NCI-H1436 treated with DMSO at 0.1 percent for 48 hours (cell line): ENCODE measurements at regions not wholly inside any gene's neighbourhood (a gene's known extent, or its start where the extent isn't known, plus 50 kb on each side); places are given as distances from the start of the nearest gene placed in this dataset.

ENCODE experiments used
- DNase-seq: peaks from one replicate; lab custom pipeline; 2025; lab: John Stamatoyannopoulos, UW

GRCh38 chr2:16900405-16901025, 234.9 kb upstream of the CYRIA start:
- DNase-seq, result no peak

DNA sequence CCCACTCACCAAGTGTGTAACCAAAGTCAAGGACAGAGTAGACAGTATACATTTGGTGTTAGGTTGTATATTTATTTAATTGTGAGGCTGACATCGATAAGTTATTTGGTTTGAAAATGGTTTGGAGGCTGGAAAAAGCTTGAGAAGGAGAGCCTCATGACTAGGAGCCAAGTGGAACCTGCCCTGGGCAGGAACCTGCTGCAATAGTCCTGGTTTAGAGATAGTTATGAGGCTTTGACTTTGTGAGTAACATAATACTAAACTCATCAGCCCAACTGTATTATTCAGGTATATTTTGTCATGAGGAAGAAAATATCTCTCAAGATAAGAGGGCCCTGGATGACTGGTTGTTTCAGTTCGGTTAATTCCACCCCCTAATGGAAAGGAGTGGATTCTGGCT, 234.3 kb upstream of the CYRIA start:
- DNase-seq, result no peak

GRCh38 chr2:16890081-16890480, 224.4 kb upstream of the CYRIA start:
- no peak for DNase-seq

DNA sequence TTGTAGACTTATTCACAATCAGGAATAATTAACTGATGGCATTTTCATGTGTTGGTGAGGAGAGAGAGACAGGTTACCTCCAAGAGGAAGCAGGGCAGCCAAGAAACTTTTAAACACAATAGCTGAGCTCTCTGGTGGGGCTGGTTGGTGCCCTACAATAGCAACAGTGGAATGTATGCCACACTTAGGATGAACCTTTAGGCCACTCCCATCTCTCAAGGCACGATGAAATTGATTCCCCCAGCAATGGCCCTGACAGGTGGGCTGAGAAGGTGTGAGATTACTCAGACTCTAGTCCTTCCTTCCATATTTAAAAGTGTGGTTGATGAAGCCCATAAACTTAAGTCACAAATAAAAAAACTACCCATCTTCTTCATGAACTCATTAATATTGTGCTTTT, 219.4 kb upstream of the CYRIA start:
- no peak for DNase-seq

- no peak for DNase-seq
These were observed 217.1 kb upstream of the CYRIA start for GRCh38 chr2:16882706-16883105.

DNA sequence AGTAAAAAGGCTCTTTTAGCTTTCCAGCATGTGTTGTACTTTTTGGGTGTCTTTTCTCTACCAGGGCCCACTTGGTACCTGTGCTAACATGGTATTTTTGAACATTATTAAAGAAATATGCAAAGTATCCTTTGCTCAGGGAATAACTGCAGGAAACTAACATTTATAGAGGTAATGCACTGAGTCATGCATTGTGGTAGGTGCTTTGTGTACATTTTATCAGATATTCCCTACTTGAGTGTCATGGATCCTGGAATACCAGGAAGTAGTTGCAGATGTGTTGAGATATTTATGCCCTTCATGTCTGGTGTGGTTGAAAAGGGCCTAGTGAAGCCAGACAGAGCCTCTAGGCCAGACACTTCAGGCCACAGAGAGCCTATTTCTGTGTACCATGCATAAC, 215.5 kb upstream of the CYRIA start:
- no peak for DNase-seq

GRCh38 chr2:16871411-16871810, 205.8 kb upstream of the CYRIA start:
- DNase-seq, result no peak

DNA sequence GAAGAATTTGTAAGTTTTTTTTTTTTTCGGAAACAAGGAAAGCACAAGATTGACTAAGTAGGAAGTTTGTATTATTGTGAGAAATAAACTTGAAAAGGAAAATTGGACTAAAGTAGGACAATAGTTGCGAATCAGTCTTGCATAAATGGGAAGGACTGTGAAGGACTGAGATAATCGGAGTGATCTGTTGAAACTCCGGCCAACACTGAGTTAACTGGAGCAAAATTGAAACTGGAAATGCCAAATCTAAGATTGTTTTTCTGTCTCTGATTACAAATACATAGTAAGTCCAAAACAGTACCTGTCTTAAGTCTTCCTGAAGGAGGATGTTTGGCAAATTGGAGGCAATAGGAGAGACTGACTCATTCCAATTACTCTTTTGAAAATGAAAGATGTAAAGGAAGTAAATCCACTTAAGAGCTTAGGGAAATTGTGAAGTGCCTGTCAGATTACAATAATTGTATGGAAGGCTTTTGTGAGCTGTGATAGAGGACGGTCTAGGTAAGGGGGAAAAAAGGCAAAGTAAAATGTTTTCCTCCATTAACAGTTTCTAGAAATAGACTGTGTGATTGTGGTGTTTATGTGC, 204.9 kb upstream of the CYRIA start:
- peak; percentile 86 for DNase-seq

- no peak for DNase-seq
These were observed 204.1 kb upstream of the CYRIA start for GRCh38 chr2:16869711-16870110.

DNA sequence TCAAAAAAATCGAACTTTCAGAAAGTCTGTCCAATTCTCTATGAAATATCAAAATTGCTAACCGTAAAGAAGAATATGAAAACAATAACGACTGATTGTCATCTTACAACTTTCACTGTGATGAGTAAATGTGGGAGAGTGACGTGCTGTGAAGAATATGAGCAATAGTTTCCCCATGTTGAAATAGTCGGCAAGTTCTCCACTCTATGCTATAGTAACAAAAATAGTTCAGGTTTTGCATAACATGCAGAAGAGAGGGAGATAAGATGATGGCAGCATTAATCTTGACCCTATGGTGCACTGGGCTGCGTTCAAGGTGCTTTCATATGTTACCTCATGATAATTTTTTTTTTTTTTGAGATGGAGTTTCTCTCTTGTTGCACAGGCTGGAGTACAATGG, 196.8 kb upstream of the CYRIA start:
- DNase-seq, result no peak

- no peak for DNase-seq
These were observed 195.9 kb upstream of the CYRIA start for GRCh38 chr2:16861530-16861929.

- no peak for DNase-seq
These were observed 195.5 kb upstream of the CYRIA start for GRCh38 chr2:16861111-16861510.

- no peak for DNase-seq
These were observed 195.0 kb upstream of the CYRIA start for GRCh38 chr2:16860627-16861026.

- no peak for DNase-seq
These were observed 189.5 kb upstream of the CYRIA start for GRCh38 chr2:16855183-16855582.

DNA sequence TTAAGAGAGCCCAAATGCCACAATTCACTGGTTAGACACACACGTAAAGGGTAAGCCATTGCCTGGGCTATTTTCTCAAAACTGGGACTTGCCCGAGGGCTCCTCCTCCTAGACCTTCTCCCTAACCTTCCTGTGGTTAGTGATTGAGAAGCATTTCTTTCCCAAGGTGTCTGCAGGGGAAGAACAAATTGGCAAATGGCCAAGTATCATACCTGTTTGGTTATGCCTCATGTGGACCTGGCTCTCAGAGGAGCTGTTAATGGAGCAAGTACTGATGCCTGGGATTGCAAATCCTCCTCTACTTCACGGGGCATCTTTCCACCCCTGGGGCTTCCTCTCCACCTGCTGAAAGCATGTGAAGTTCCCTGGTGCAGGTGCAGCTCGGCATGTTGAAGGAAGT, 187.5 kb upstream of the CYRIA start:
- DNase-seq, result no peak

DNA sequence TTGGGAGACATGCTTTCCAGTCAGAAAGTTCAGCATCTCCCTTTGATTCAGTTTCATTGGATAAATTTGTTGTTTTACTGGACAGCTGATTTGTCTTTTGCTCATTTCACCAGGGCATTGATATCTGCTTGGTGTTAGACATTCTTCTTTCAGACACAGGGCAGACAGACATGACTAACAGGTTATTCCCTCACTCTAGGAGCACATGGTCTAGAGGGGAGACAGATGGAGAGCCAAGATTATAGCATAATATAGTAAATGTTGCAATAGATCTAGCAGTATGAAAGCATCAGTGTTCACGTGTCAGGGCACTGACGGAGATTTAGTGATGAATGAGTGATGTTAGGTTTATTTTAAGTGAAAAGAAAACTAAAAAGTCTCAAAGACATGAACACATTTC, 187.0 kb upstream of the CYRIA start:
- no peak for DNase-seq

GRCh38 chr2:16851126-16851525, 185.5 kb upstream of the CYRIA start:
- DNase-seq, result no peak

DNA sequence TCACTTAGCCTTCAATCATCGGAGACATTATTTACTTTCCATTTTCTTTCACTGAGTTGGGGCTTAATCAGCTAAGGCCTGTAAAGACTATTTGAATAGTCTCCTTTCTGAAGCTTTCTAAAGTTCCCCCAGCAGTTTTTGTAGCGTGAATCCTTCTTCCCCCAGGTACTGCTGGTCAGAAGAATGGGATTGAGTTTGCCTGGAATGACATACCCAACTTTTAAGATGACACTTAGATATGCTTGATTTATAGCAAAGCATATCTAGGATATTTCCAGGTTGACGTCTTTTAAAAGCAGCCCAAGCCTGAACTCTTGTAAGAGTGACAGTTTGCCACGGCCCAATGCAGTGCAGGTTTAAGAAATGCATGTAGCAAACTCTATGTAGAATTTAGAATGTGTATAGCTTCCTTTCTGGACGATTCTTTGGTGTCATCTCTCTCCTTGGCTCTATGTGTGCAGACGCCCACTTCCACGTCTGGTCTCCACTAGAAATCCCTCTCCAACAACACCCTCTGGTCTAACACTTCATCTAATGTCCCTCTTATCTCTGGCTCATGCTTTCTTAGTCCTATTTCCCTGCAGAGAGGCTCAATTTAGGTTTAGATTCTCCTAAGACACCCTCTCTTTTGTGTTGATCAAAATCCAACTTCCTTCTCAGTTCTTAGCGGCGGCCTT, 175.0 kb upstream of the CYRIA start:
- no peak for DNase-seq

GRCh38 chr2:16832910-16833309, 167.3 kb upstream of the CYRIA start:
- DNase-seq, result no peak

GRCh38 chr2:16828828-16829160, 163.2 kb upstream of the CYRIA start:
- DNase-seq, result no peak

GRCh38 chr2:16828044-16828827, 162.6 kb upstream of the CYRIA start:
- DNase-seq, result no peak

DNA sequence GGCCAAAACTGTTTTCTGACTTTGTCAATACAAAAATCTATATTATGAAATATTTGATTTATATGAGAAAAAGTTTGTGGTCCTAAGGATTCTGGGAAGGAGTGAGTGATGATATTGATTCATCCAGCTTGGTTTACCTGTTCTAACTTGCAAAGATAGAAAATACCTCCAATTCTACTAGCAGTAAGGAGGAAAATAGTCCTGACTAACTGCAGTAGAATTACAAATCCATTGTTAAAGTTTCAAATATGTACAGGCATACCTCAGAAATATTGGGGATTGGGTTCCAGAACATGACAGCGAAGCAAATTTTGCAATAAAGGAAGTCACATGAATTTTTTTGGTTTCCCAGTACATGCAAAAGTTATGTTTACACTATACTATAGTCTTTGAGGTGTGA, 158.8 kb upstream of the CYRIA start:
- no peak for DNase-seq

- peak; percentile 83 for DNase-seq
These were observed 156.1 kb upstream of the CYRIA start for GRCh38 chr2:16821692-16822091.
